ENCODE measurements at regions not wholly inside any gene's neighbourhood (a gene's known extent, or its start where the extent isn't known, plus 50 kb on each side); places are given as distances from the start of the nearest gene placed in this dataset.

- no peak for TF ChIP-seq SKIL (IDR thresholded peaks at IDR 0.05; ENCODE audit: low read depth, poor library complexity, severe bottlenecking)
Observed at GRCh38 chr6:752438-752837, 59.5 kb upstream of the EXOC2 start (continued).

- TF ChIP-seq E2F8 (IDR thresholded peaks at IDR 0.05; ENCODE audit: low read depth, partially characterized antibody) = no peak
- TF ChIP-seq CHD1 (IDR thresholded peaks at IDR 0.05; ENCODE audit: low read depth, low read length) = no peak
- TF ChIP-seq ETV6 (conservative IDR thresholded peaks at IDR 0.05 in 1 of 2, IDR thresholded peaks at IDR 0.05 in 1 of 2; ENCODE audit: borderline replicate concordance in 1 of 2, low read depth in 1 of 2) = no peak
- TF ChIP-seq, protein P1, sequence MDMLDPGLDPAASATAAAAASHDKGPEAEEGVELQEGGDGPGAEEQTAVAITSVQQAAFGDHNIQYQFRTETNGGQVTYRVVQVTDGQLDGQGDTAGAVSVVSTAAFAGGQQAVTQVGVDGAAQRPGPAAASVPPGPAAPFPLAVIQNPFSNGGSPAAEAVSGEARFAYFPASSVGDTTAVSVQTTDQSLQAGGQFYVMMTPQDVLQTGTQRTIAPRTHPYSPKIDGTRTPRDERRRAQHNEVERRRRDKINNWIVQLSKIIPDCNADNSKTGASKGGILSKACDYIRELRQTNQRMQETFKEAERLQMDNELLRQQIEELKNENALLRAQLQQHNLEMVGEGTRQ (IDR thresholded peaks at IDR 0.05; ENCODE audit: borderline replicate concordance, low read depth, low read length) = no peak
- no peak for TF ChIP-seq WRNIP1 (IDR thresholded peaks at IDR 0.05; ENCODE audit: borderline replicate concordance, low read depth, low read length)
- no peak for TF ChIP-seq MYC (IDR thresholded peaks at IDR 0.05; ENCODE audit: insufficient read depth, insufficient read length, insufficient replicate concordance, low read length, severe bottlenecking)
- TF ChIP-seq STAT3 (IDR thresholded peaks at IDR 0.05; ENCODE audit: low read depth, low read length) = no peak
- TF ChIP-seq ZNF24 (IDR thresholded peaks at IDR 0.05) = no peak
- TF ChIP-seq CBX5 (IDR thresholded peaks at IDR 0.05; ENCODE audit: low read depth) = no peak
- TF ChIP-seq, protein P2, sequence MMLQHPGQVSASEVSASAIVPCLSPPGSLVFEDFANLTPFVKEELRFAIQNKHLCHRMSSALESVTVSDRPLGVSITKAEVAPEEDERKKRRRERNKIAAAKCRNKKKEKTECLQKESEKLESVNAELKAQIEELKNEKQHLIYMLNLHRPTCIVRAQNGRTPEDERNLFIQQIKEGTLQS (IDR thresholded peaks at IDR 0.05; ENCODE audit: borderline replicate concordance, extremely low read depth, low read depth, low read length) = no peak
- no peak for TF ChIP-seq KLF5 (IDR thresholded peaks at IDR 0.05; ENCODE audit: partially characterized antibody)
- TF ChIP-seq SREBF2 (IDR thresholded peaks at IDR 0.05; ENCODE audit: low read length) = no peak
- TF ChIP-seq RBBP5 (conservative IDR thresholded peaks at IDR 0.05) = no peak
- TF ChIP-seq RB1 (IDR thresholded peaks at IDR 0.05; ENCODE audit: borderline replicate concordance) = no peak
- FAIRE-seq (no peak), DNase-seq (ENCODE audit: low read depth, low spot score) (no peak), ATAC-seq (no peak)
- ChIA-PET CTCF (no interaction called here), POLR2A (no interaction called here), SMC1A (ENCODE audit: uncharacterized antibody, unreplicated experiment) (no interaction called here), RAD21 (ENCODE audit: unreplicated experiment) (no interaction called here)
- H2AFZ ChIP-seq (ENCODE audit: control insufficient read depth, low read depth, low read length) = no peak overlapping the region
- no peaks in the 10 kb centered on the region for H3K79me2 ChIP-seq (ENCODE audit: control insufficient read depth, insufficient read depth, low read length)
- intact Hi-C loops (cut with micrococcal nuclease; ENCODE audit: unreplicated experiment) = no loop called here
- 67% methylated on average over 4 of the region's 4 CpGs for WGBS (ENCODE audit: insufficient coverage, insufficient replicate concordance, low lambda C conversion rate, missing lambda C conversion rate)
- BruUV-seq (replicated peaks) = no TSS peak
- H3K27me3 ChIP-seq (replicated peaks in 1 of 2; ENCODE audit: control insufficient read depth in 2 of 2, insufficient read depth in 2 of 2, low read length in 1 of 2) = no peaks in the 10 kb centered on the region; a peak in 1 of 4 replicates
- H3K9ac ChIP-seq (ENCODE audit: control insufficient read depth, insufficient read depth, low read length) = no peak overlapping the region
- H3K4me1 ChIP-seq (ENCODE audit: control insufficient read depth, insufficient read depth, low read length) = no peaks in the 10 kb centered on the region
- H3K27ac ChIP-seq (ENCODE audit: control insufficient read depth, insufficient read depth) = no peak overlapping the region
- no peaks in the 10 kb centered on the region for H4K20me1 ChIP-seq (ENCODE audit: control insufficient read depth, insufficient read depth)
- no peak overlapping the region for H3K4me2 ChIP-seq (ENCODE audit: control insufficient read depth, insufficient read depth)
- H3K4me3 ChIP-seq = no peak overlapping the region
- no peaks in the 10 kb centered on the region for H3K9me3 ChIP-seq (replicated peaks; ENCODE audit: control insufficient read depth, insufficient read depth, low read length)
- no peaks in the 10 kb centered on the region for H3K36me3 ChIP-seq (ENCODE audit: control insufficient read depth in 2 of 2, insufficient read depth in 2 of 2, low read length in 1 of 2)
- in situ Hi-C loops (cut with MboI) = no loop called here
Observed at GRCh38 chr6:751765-752164, 58.8 kb upstream of the EXOC2 start.

Data from GM12878 (cell line).